PC-3 (cell line): ENCODE measurements at regions not wholly inside any gene's neighbourhood (a gene's known extent, or its start where the extent isn't known, plus 50 kb on each side); places are given as distances from the start of the nearest gene placed in this dataset.

Source experiments
- ATAC-seq: fragments of 200-7000 bp; cut with Tn5 transposase; 2 replicates; pipeline ENCODE4 v1.9.1; 2020; ENCODE audit warnings: mild to moderate bottlenecking, moderate library complexity
- BruUV-seq: library from RNA; stranded (reverse); fragments of 400-500 nt; replicated peaks from 2 replicates; lab custom pipeline; 2021; lab: Mats Ljungman, UMichigan
- CTCF ChIA-PET: fragments of 300-600 bp; sonication (Branson Sonifier 250); formaldehyde crosslinking; loops from one replicate; lab custom pipeline; 2022; ENCODE audit warnings: antibody characterized with exemption; lab: Charles Lee
- POLR2A ChIA-PET: fragments of 300-600 bp; sonication (Branson Sonifier 250); formaldehyde crosslinking; loops from one replicate; lab custom pipeline; 2022; ENCODE audit warnings: antibody characterized with exemption; ENCODE audit not compliant: unreplicated experiment; lab: Charles Lee
- DNase-seq: peaks from one replicate; pipeline ENCODE4 v3.0.0-alpha.2; 2015
- H2AFZ ChIP-seq: fragments of 300-600 bp; sonication (generic); 2 replicates; pipeline ENCODE4 v1.6.0; 2016; ENCODE audit warnings: antibody characterized with exemption, low read length
- H3F3A ChIP-seq: fragments of 300-600 bp; sonication (generic); one replicate; pipeline ENCODE4 v1.6.0; 2017; ENCODE audit warnings: antibody characterized with exemption, low read length, control low read depth, mild to moderate bottlenecking; ENCODE audit not compliant: unreplicated experiment
- H3K27ac ChIP-seq: fragments of 300-600 bp; sonication (generic); 2 replicates; pipeline ENCODE4 v1.5.1; 2016; ENCODE audit warnings: mild to moderate bottlenecking, low read length
- H3K27me3 ChIP-seq: fragments of 300-600 bp; sonication (generic); 2 replicates; pipeline ENCODE4 v1.6.1; 2016; ENCODE audit warnings: low read length, mixed read lengths
- H3K36me3 ChIP-seq: fragments of 300-600 bp; sonication (generic); 2 replicates; pipeline ENCODE4 v1.6.1; 2016; ENCODE audit warnings: low read depth, mixed run types, low read length, mixed read lengths
- H3K4me1 ChIP-seq: fragments of 300-600 bp; sonication (generic); 2 replicates; pipeline ENCODE4 v1.5.1; 2016; ENCODE audit warnings: low read length; ENCODE audit not compliant: insufficient read depth
- H3K4me2 ChIP-seq: fragments of 300-600 bp; sonication (generic); 2 replicates; pipeline ENCODE4 v1.6.0; 2016; ENCODE audit warnings: low read length
- H3K4me3 ChIP-seq: fragments of 300-600 bp; sonication (generic); 2 replicates; pipeline ENCODE4 v1.5.1; 2016; ENCODE audit warnings: mild to moderate bottlenecking, low read length, mixed read lengths
- H3K79me2 ChIP-seq: fragments of 300-600 bp; sonication (generic); 2 replicates; pipeline ENCODE4 v1.6.1; 2017; ENCODE audit warnings: low read length, mixed read lengths
- H3K9ac ChIP-seq: fragments of 300-600 bp; sonication (generic); 2 replicates; pipeline ENCODE4 v1.6.0; 2016; ENCODE audit warnings: mild to moderate bottlenecking, low read length
- H3K9me2 ChIP-seq: fragments of 300-600 bp; sonication (generic); replicated peaks from 2 replicates; pipeline ENCODE4 v1.6.1; 2016; ENCODE audit warnings: mixed run types, low read length, mixed read lengths
- H3K9me3 ChIP-seq: fragments of 300-600 bp; sonication (generic); 2 replicates; pipeline ENCODE4 v1.6.1; 2016; ENCODE audit warnings: low read length, mixed read lengths
- H4K20me1 ChIP-seq: fragments of 300-600 bp; sonication (generic); 2 replicates; pipeline ENCODE4 v1.6.1; 2016; ENCODE audit warnings: low read length, mixed read lengths
- CTCF ChIP-seq: fragments of 300-600 bp; sonication (generic); conservative IDR thresholded peaks from 2 replicates; pipeline ENCODE4 v1.5.1; 2017; ENCODE audit warnings: antibody characterized with exemption, low read depth, mild to moderate bottlenecking, low read length
- EZH2 ChIP-seq: fragments of 300-600 bp; sonication (generic); IDR thresholded peaks from one replicate; pipeline ENCODE4 v1.6.1; 2017; ENCODE audit warnings: antibody characterized with exemption, mild to moderate bottlenecking, low read length; ENCODE audit not compliant: unreplicated experiment
- EZH2phosphoT487 ChIP-seq: fragments of 300-600 bp; sonication (generic); IDR thresholded peaks from 2 replicates; pipeline ENCODE4 v1.6.1; 2018; ENCODE audit warnings: mild to moderate bottlenecking, antibody characterized with exemption, low read length, borderline replicate concordance
- intact Hi-C: fragments of 100-400 bp; cut with micrococcal nuclease; formaldehyde crosslinking; loops from 2 replicates; pipeline ENCODE4 v1.9.0; 2023

DNA sequence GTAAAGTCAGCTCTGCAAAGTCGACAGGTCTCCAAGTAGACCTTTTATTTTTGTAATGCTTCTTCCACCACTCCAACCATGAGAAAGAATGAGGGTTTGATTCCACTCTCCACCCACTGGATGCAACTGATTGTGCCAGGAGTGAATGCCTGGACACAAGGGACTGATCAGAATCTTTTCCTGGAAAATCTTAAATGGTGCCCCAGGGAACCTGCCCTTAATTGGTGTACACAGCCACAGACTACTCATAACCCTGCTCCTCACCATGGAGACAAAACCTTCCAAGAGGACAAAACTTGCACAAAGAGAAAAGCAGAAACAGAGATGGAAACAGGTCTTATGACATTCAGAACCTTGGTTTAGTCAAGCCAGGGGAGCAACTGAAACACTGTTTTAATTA lies 208.6 kb upstream of the BRINP1 start:
- Histone ChIP-seq H3K27ac (no peak overlapping the region), H3K4me3 (no peak overlapping the region), H3F3A (no peaks in the 10 kb centered on the region), H3K27me3 (no peaks in the 10 kb centered on the region), H3K4me2 (no peak overlapping the region), H4K20me1 (no peaks in the 10 kb centered on the region), H2AFZ (no peak overlapping the region), H3K9ac (no peak overlapping the region), H3K4me1 (no peaks in the 10 kb centered on the region), H3K9me3 (no peaks in the 10 kb centered on the region), H3K79me2 (no peaks in the 10 kb centered on the region), H3K36me3 (no peaks in the 10 kb centered on the region), H3K9me2 (no peaks in the 10 kb centered on the region)
- DNase-seq (no peak), ATAC-seq (no peak)
- intact Hi-C loops: no loop called here
- no peak for TF ChIP-seq EZH2
- TF ChIP-seq EZH2phosphoT487: no peak
- no peak for TF ChIP-seq CTCF
- ChIA-PET POLR2A (no interaction called here), CTCF (no interaction called here)
- no TSS peak for BruUV-seq

- H3K27me3 ChIP-seq: no peaks in the 10 kb centered on the region
- intact Hi-C loops: no loop called here
These were observed 190.8 kb upstream of the BRINP1 start for GRCh38 chr9:119559986-119560385.

DNA sequence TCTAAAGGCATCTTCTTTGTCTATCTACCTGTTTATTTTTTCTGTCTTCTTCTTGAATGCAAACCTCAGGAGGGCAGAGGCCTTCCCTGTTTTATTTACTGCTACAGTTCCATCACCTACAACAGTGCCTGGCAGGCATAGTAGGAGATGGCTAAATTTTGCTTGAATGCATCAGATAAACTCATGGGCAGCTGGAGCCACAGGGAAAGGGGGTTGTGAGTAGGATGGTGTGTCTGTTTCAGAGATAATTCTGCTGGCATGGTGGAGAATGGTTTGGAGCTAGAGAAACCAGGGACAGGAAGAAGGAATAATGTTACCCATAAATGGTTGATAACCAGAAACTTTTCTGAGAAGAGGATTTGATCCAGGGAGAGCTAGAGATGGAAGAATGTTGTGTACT lies 189.8 kb upstream of the BRINP1 start:
- no peak overlapping the region for H3K4me2 ChIP-seq
- CTCF ChIA-PET: no interaction called here
- H3K27me3 ChIP-seq: no peaks in the 10 kb centered on the region
- H3K36me3 ChIP-seq: no peaks in the 10 kb centered on the region
- ATAC-seq: no peak
- H3K4me1 ChIP-seq: no peaks in the 10 kb centered on the region
- no peak overlapping the region for H3K4me3 ChIP-seq
- no peak overlapping the region for H2AFZ ChIP-seq
- no peaks in the 10 kb centered on the region for H3K9me3 ChIP-seq
- no peaks in the 10 kb centered on the region for H3K79me2 ChIP-seq
- TF ChIP-seq CTCF (no peak), EZH2 (no peak), EZH2phosphoT487 (no peak)
- BruUV-seq: no TSS peak
- no peak overlapping the region for H3K27ac ChIP-seq
- POLR2A ChIA-PET: no interaction called here
- no peak for DNase-seq
- H4K20me1 ChIP-seq: no peaks in the 10 kb centered on the region
- no peak overlapping the region for H3K9ac ChIP-seq
- intact Hi-C loops: no loop called here
- no peaks in the 10 kb centered on the region for H3F3A ChIP-seq
- H3K9me2 ChIP-seq: no peaks in the 10 kb centered on the region

More at GRCh38 chr9:119559986-119560385, 190.8 kb upstream of the BRINP1 start:
- H2AFZ ChIP-seq: no peak overlapping the region
- ATAC-seq (no peak), DNase-seq (no peak)
- no peaks in the 10 kb centered on the region for H3K4me1 ChIP-seq
- no peak overlapping the region for H3K27ac ChIP-seq
- H3K9me2 ChIP-seq: no peaks in the 10 kb centered on the region
- CTCF ChIA-PET: no interaction called here
- BruUV-seq: no TSS peak
- no peaks in the 10 kb centered on the region for H3K36me3 ChIP-seq
- H4K20me1 ChIP-seq: no peaks in the 10 kb centered on the region
- H3K4me3 ChIP-seq: no peak overlapping the region
- no peaks in the 10 kb centered on the region for H3K79me2 ChIP-seq
- no peak overlapping the region for H3K4me2 ChIP-seq
- no peaks in the 10 kb centered on the region for H3F3A ChIP-seq
- H3K9ac ChIP-seq: no peak overlapping the region
- no peaks in the 10 kb centered on the region for H3K9me3 ChIP-seq
- POLR2A ChIA-PET: no interaction called here
- TF ChIP-seq EZH2 (no peak), CTCF (no peak), EZH2phosphoT487 (no peak)
